ENCODE measurements at regions not wholly inside any gene's neighbourhood (a gene's known extent, or its start where the extent isn't known, plus 50 kb on each side); places are given as distances from the start of the nearest gene placed in this dataset.

DNA sequence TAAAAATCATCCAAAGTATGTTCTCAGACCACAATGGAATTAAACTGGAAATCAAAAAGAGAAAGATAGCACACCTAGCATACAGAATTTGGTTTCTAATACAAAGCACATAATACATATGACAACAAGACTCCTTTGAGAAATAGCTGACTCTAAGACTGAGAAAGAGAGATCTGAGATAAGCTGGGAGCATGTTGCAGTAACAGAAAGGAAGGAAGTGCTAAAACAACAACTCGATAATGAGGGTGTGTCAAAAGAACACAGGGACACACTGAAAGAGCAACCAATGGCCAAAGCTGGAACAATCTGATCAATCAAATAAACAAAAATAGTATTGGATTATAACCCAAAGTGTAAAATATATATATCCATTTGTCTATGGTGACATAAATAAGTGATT lies 586.6 kb downstream of the C4orf33 start:
- H3K23ac ChIP-seq (ENCODE audit: low read depth, low read length, poor library complexity): no peak overlapping the region
- H2BK15ac ChIP-seq (ENCODE audit: low read length): no peak overlapping the region
- H3K27me3 ChIP-seq (ENCODE audit: control insufficient read depth in 3 of 3, insufficient read depth in 3 of 3, low read depth in 1 of 3, low read length in 3 of 3): no peaks in the 10 kb centered on the region
- no peak overlapping the region for H3K4me2 ChIP-seq (ENCODE audit: insufficient read depth, low read length, poor library complexity, severe bottlenecking)
- no peak overlapping the region for H3K14ac ChIP-seq (ENCODE audit: low read length)
- no peaks in the 10 kb centered on the region for H3K9me3 ChIP-seq (replicated peaks in 1 of 2; ENCODE audit: control insufficient read depth in 2 of 2, insufficient read depth in 1 of 2, low read depth in 1 of 2, low read length in 2 of 2)
- H3K4me1 ChIP-seq (ENCODE audit: control insufficient read depth in 2 of 2, insufficient read depth in 1 of 2, low read depth in 1 of 2, low read length in 2 of 2): no peaks in the 10 kb centered on the region
- no peak overlapping the region for H2AFZ ChIP-seq (ENCODE audit: low read length)
- H3K4me3 ChIP-seq (ENCODE audit: low read length in 2 of 2): no peak overlapping the region
- H3K27ac ChIP-seq (replicated peaks; ENCODE audit: low read length): no peak overlapping the region
- no peak overlapping the region for H3K18ac ChIP-seq (ENCODE audit: low read length)
- no peak overlapping the region for H3K9ac ChIP-seq (ENCODE audit: low read depth, low read length, poor library complexity)
- no peaks in the 10 kb centered on the region for H3K36me3 ChIP-seq (replicated peaks in 1 of 2; ENCODE audit: control insufficient read depth in 2 of 2, insufficient read depth in 2 of 2, low read length in 2 of 2)
- no peak overlapping the region for H2BK12ac ChIP-seq (ENCODE audit: low read length)
- DNase-seq (ENCODE audit: low spot score): no peak
- H4K8ac ChIP-seq (ENCODE audit: low read depth, low read length): no peak overlapping the region
- no peaks in the 10 kb centered on the region for H3K79me1 ChIP-seq (ENCODE audit: low read depth, low read length)
- H3K4ac ChIP-seq (ENCODE audit: low read length): no peak overlapping the region
- no peak overlapping the region for H4K91ac ChIP-seq (ENCODE audit: low read depth, low read length, poor library complexity)
- WGBS, 2 donors (ENCODE audit: extremely low coverage in 2 of 2, insufficient read length in 2 of 2, insufficient replicate concordance in 1 of 2): no CpG with 5 or more reads among the region's 1 CpG
- no peak overlapping the region for H2AK5ac ChIP-seq (ENCODE audit: low read depth, low read length)
- no peak overlapping the region for H2BK120ac ChIP-seq (ENCODE audit: low read depth, low read length)
- no peak overlapping the region for H2BK5ac ChIP-seq (ENCODE audit: low read length)

DNA sequence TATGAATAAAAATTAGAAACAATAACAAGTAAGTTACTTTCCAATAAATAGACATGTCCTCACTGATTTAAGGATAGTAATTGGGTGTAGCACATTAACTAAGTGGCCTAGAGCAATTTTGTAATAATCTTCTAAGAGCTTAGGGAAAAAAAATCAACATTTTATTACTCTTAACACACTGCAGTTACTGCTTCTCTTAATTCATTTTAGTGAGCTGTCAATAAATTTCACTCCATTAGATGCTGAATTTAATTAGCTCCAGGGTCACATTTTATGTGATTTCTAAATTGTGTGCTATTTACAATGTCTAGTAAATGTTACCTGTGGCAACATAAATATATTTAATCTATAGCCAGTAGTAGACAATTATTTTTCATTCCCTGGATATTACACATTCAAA lies 612.0 kb downstream of the C4orf33 start:
- H2BK120ac ChIP-seq (ENCODE audit: low read depth, low read length): no peak overlapping the region
- no peak overlapping the region for H2AK5ac ChIP-seq (ENCODE audit: low read depth, low read length)
- no peak overlapping the region for H2BK12ac ChIP-seq (ENCODE audit: low read length)
- H4K8ac ChIP-seq (ENCODE audit: low read depth, low read length): no peak overlapping the region
- no peaks in the 10 kb centered on the region for H3K27me3 ChIP-seq (ENCODE audit: control insufficient read depth in 3 of 3, insufficient read depth in 3 of 3, low read depth in 1 of 3, low read length in 3 of 3)
- H3K4me2 ChIP-seq (ENCODE audit: insufficient read depth, low read length, poor library complexity, severe bottlenecking): no peak overlapping the region
- DNase-seq (ENCODE audit: low spot score): no peak
- H2BK5ac ChIP-seq (ENCODE audit: low read length): no peak overlapping the region
- H4K91ac ChIP-seq (ENCODE audit: low read depth, low read length, poor library complexity): no peak overlapping the region
- no peak overlapping the region for H3K23ac ChIP-seq (ENCODE audit: low read depth, low read length, poor library complexity)
- no peaks in the 10 kb centered on the region for H3K36me3 ChIP-seq (replicated peaks in 1 of 2; ENCODE audit: control insufficient read depth in 2 of 2, insufficient read depth in 2 of 2, low read length in 2 of 2)
- no peak overlapping the region for H3K9ac ChIP-seq (ENCODE audit: low read depth, low read length, poor library complexity)
- no peak overlapping the region for H3K18ac ChIP-seq (ENCODE audit: low read length)
- no peaks in the 10 kb centered on the region for H3K4me1 ChIP-seq (ENCODE audit: control insufficient read depth in 2 of 2, insufficient read depth in 1 of 2, low read depth in 1 of 2, low read length in 2 of 2)
- H2AFZ ChIP-seq (ENCODE audit: low read length): no peak overlapping the region
- no peak overlapping the region for H2BK15ac ChIP-seq (ENCODE audit: low read length)
- no peak overlapping the region for H3K4ac ChIP-seq (ENCODE audit: low read length)
- H3K79me1 ChIP-seq (ENCODE audit: low read depth, low read length): no peaks in the 10 kb centered on the region
- no peaks in the 10 kb centered on the region for H3K9me3 ChIP-seq (replicated peaks in 1 of 2; ENCODE audit: control insufficient read depth in 2 of 2, insufficient read depth in 1 of 2, low read depth in 1 of 2, low read length in 2 of 2)
- H3K27ac ChIP-seq (replicated peaks; ENCODE audit: low read length): no peak overlapping the region
- H3K14ac ChIP-seq (ENCODE audit: low read length): no peak overlapping the region
- no peak overlapping the region for H3K4me3 ChIP-seq (ENCODE audit: low read length in 2 of 2)

GRCh38 chr4:129708784-129709183 lies 612.8 kb downstream of the C4orf33 start:
- H3K23ac ChIP-seq (ENCODE audit: low read depth, low read length, poor library complexity): no peak overlapping the region
- no CpG with 5 or more reads among the region's 4 CpGs for WGBS, 2 donors (ENCODE audit: extremely low coverage in 2 of 2, insufficient read length in 2 of 2, insufficient replicate concordance in 1 of 2)

GRCh38 chr4:129738175-129738574 lies 642.2 kb downstream of the C4orf33 start:
- Histone ChIP-seq H2BK5ac (ENCODE audit: low read length) (no peak overlapping the region), H3K14ac (ENCODE audit: low read length) (no peak overlapping the region), H2BK15ac (ENCODE audit: low read length) (no peak overlapping the region), H3K9ac (ENCODE audit: low read depth, low read length, poor library complexity) (no peak overlapping the region), H3K4me1 (ENCODE audit: control insufficient read depth in 2 of 2, insufficient read depth in 1 of 2, low read depth in 1 of 2, low read length in 2 of 2) (no peaks in the 10 kb centered on the region), H2BK120ac (ENCODE audit: low read depth, low read length) (no peak overlapping the region), H4K8ac (ENCODE audit: low read depth, low read length) (no peak overlapping the region), H3K4ac (ENCODE audit: low read length) (no peak overlapping the region), H2AK5ac (ENCODE audit: low read depth, low read length) (no peak overlapping the region), H2BK12ac (ENCODE audit: low read length) (no peak overlapping the region), H3K27me3 (ENCODE audit: control insufficient read depth in 3 of 3, insufficient read depth in 3 of 3, low read depth in 1 of 3, low read length in 3 of 3) (no peaks in the 10 kb centered on the region), H3K23ac (ENCODE audit: low read depth, low read length, poor library complexity) (no peak overlapping the region), H3K4me3 (ENCODE audit: low read length in 2 of 2) (no peak overlapping the region), H3K36me3 (replicated peaks in 1 of 2; ENCODE audit: control insufficient read depth in 2 of 2, insufficient read depth in 2 of 2, low read length in 2 of 2) (no peaks in the 10 kb centered on the region), H2AFZ (ENCODE audit: low read length) (no peak overlapping the region), H3K27ac (replicated peaks; ENCODE audit: low read length) (no peak overlapping the region), H3K79me1 (ENCODE audit: low read depth, low read length) (no peaks in the 10 kb centered on the region), H4K91ac (ENCODE audit: low read depth, low read length, poor library complexity) (no peak overlapping the region), H3K9me3 (replicated peaks in 1 of 2; ENCODE audit: control insufficient read depth in 2 of 2, insufficient read depth in 1 of 2, low read depth in 1 of 2, low read length in 2 of 2) (no peaks in the 10 kb centered on the region), H3K4me2 (ENCODE audit: insufficient read depth, low read length, poor library complexity, severe bottlenecking) (no peak overlapping the region), H3K18ac (ENCODE audit: low read length) (no peak overlapping the region)
- WGBS, 2 donors (ENCODE audit: extremely low coverage in 2 of 2, insufficient read length in 2 of 2, insufficient replicate concordance in 1 of 2): no CpG with 5 or more reads among the region's 1 CpG
- no peak for DNase-seq (ENCODE audit: low spot score)

More at GRCh38 chr4:129708784-129709183, 612.8 kb downstream of the C4orf33 start:
- no peak overlapping the region for H2BK5ac ChIP-seq (ENCODE audit: low read length)
- H3K4me1 ChIP-seq (ENCODE audit: control insufficient read depth in 2 of 2, insufficient read depth in 1 of 2, low read depth in 1 of 2, low read length in 2 of 2): no peaks in the 10 kb centered on the region
- H4K8ac ChIP-seq (ENCODE audit: low read depth, low read length): no peak overlapping the region
- no peak overlapping the region for H2BK15ac ChIP-seq (ENCODE audit: low read length)
- H3K4me3 ChIP-seq (ENCODE audit: low read length in 2 of 2): no peak overlapping the region
- no peaks in the 10 kb centered on the region for H3K36me3 ChIP-seq (replicated peaks in 1 of 2; ENCODE audit: control insufficient read depth in 2 of 2, insufficient read depth in 2 of 2, low read length in 2 of 2)
- H3K79me1 ChIP-seq (ENCODE audit: low read depth, low read length): no peaks in the 10 kb centered on the region
- H3K9ac ChIP-seq (ENCODE audit: low read depth, low read length, poor library complexity): no peak overlapping the region
- H2BK12ac ChIP-seq (ENCODE audit: low read length): no peak overlapping the region
- no peak overlapping the region for H3K27ac ChIP-seq (replicated peaks; ENCODE audit: low read length)
- no peak for DNase-seq (ENCODE audit: low spot score)
- H2AFZ ChIP-seq (ENCODE audit: low read length): no peak overlapping the region
- H3K14ac ChIP-seq (ENCODE audit: low read length): no peak overlapping the region
- H3K4me2 ChIP-seq (ENCODE audit: insufficient read depth, low read length, poor library complexity, severe bottlenecking): no peak overlapping the region
- H3K9me3 ChIP-seq (replicated peaks in 1 of 2; ENCODE audit: control insufficient read depth in 2 of 2, insufficient read depth in 1 of 2, low read depth in 1 of 2, low read length in 2 of 2): no peaks in the 10 kb centered on the region
- no peak overlapping the region for H2BK120ac ChIP-seq (ENCODE audit: low read depth, low read length)
- H3K18ac ChIP-seq (ENCODE audit: low read length): no peak overlapping the region
- H4K91ac ChIP-seq (ENCODE audit: low read depth, low read length, poor library complexity): no peak overlapping the region
- no peak overlapping the region for H2AK5ac ChIP-seq (ENCODE audit: low read depth, low read length)
- no peaks in the 10 kb centered on the region for H3K27me3 ChIP-seq (ENCODE audit: control insufficient read depth in 3 of 3, insufficient read depth in 3 of 3, low read depth in 1 of 3, low read length in 3 of 3)
- H3K4ac ChIP-seq (ENCODE audit: low read length): no peak overlapping the region

All from neuronal stem cell (in vitro differentiated cells).